ENCODE measurements at regions not wholly inside any gene's neighbourhood (a gene's known extent, or its start where the extent isn't known, plus 50 kb on each side); places are given as distances from the start of the nearest gene placed in this dataset.

- Histone ChIP-seq H3K4me2 (ENCODE audit: extremely low read depth, insufficient read depth, low read length) (no peak overlapping the region), H3K36me3 (ENCODE audit: control insufficient read depth, insufficient read depth, low read length) (no peaks in the 10 kb centered on the region), H3K9ac (ENCODE audit: insufficient read depth, low read length) (no peak overlapping the region), H3K27ac (ENCODE audit: insufficient read depth, low read length) (no peak overlapping the region), H3K4me3 (replicated peaks in 1 of 4; ENCODE audit: control extremely low read depth in 1 of 4, insufficient read depth in 1 of 4, low read depth in 3 of 4, low read length in 4 of 4) (no peak overlapping the region), H3K79me2 (ENCODE audit: control insufficient read depth, insufficient read depth, low read length) (no peaks in the 10 kb centered on the region), H4K20me1 (ENCODE audit: control insufficient read depth, extremely low read depth, insufficient read depth, low read length) (no peaks in the 10 kb centered on the region), H3K27me3 (ENCODE audit: control insufficient read depth, insufficient read depth, low read length) (no peaks in the 10 kb centered on the region), H3K4me1 (ENCODE audit: control insufficient read depth, extremely low read depth, insufficient read depth, low read length) (no peaks in the 10 kb centered on the region), H2AFZ (ENCODE audit: low read length) (no peak overlapping the region), H3K9me3 (ENCODE audit: control insufficient read depth, insufficient read depth, low read depth, low read length) (no peaks in the 10 kb centered on the region)
- DNase-seq (ENCODE audit: low read depth in 2 of 2): no peak
- no peak for TF ChIP-seq CTCF (conservative IDR thresholded peaks at IDR 0.05 in 1 of 2, IDR thresholded peaks at IDR 0.05 in 1 of 2; ENCODE audit: low read depth in 1 of 2, low read length in 2 of 2)
These were observed 1371.5 kb downstream of the EPHA7 start for GRCh38 chr6:92047860-92048259.

GRCh38 chr6:92047152-92047850 is 1372.1 kb downstream of the EPHA7 start:
- no peak for DNase-seq (ENCODE audit: low read depth in 2 of 2)
- H3K9me3 ChIP-seq (ENCODE audit: control insufficient read depth, insufficient read depth, low read depth, low read length): no peaks in the 10 kb centered on the region
- H2AFZ ChIP-seq (ENCODE audit: low read length): no peak overlapping the region
- no peaks in the 10 kb centered on the region for H3K4me1 ChIP-seq (ENCODE audit: control insufficient read depth, extremely low read depth, insufficient read depth, low read length)
- no peaks in the 10 kb centered on the region for H3K27me3 ChIP-seq (ENCODE audit: control insufficient read depth, insufficient read depth, low read length)
- H4K20me1 ChIP-seq (ENCODE audit: control insufficient read depth, extremely low read depth, insufficient read depth, low read length): no peaks in the 10 kb centered on the region
- no peak overlapping the region for H3K4me3 ChIP-seq (replicated peaks in 1 of 4; ENCODE audit: control extremely low read depth in 1 of 4, insufficient read depth in 1 of 4, low read depth in 3 of 4, low read length in 4 of 4)
- H3K79me2 ChIP-seq (ENCODE audit: control insufficient read depth, insufficient read depth, low read length): no peaks in the 10 kb centered on the region
- no peaks in the 10 kb centered on the region for H3K36me3 ChIP-seq (ENCODE audit: control insufficient read depth, insufficient read depth, low read length)
- H3K4me2 ChIP-seq (ENCODE audit: extremely low read depth, insufficient read depth, low read length): no peak overlapping the region
- no peak overlapping the region for H3K9ac ChIP-seq (ENCODE audit: insufficient read depth, low read length)
- no peak overlapping the region for H3K27ac ChIP-seq (ENCODE audit: insufficient read depth, low read length)
- TF ChIP-seq CTCF (conservative IDR thresholded peaks at IDR 0.05 in 1 of 2, IDR thresholded peaks at IDR 0.05 in 1 of 2; ENCODE audit: low read depth in 1 of 2, low read length in 2 of 2) (no peak), EZH2 (IDR thresholded peaks at IDR 0.05; ENCODE audit: low read length, missing control alignments) (no peak)

GRCh38 chr6:92044312-92044711 is 1375.0 kb downstream of the EPHA7 start:
- no peak overlapping the region for H3K4me2 ChIP-seq (ENCODE audit: extremely low read depth, insufficient read depth, low read length)
- H3K4me3 ChIP-seq (replicated peaks in 1 of 4; ENCODE audit: control extremely low read depth in 1 of 4, insufficient read depth in 1 of 4, low read depth in 3 of 4, low read length in 4 of 4): no peak overlapping the region
- DNase-seq (ENCODE audit: low read depth in 2 of 2): no peak
- H3K36me3 ChIP-seq (ENCODE audit: control insufficient read depth, insufficient read depth, low read length): no peaks in the 10 kb centered on the region
- no peaks in the 10 kb centered on the region for H3K27me3 ChIP-seq (ENCODE audit: control insufficient read depth, insufficient read depth, low read length)
- no peak for TF ChIP-seq CTCF (conservative IDR thresholded peaks at IDR 0.05 in 1 of 2, IDR thresholded peaks at IDR 0.05 in 1 of 2; ENCODE audit: low read depth in 1 of 2, low read length in 2 of 2)
- H3K79me2 ChIP-seq (ENCODE audit: control insufficient read depth, insufficient read depth, low read length): no peaks in the 10 kb centered on the region
- no peak overlapping the region for H2AFZ ChIP-seq (ENCODE audit: low read length)
- no peak overlapping the region for H3K9ac ChIP-seq (ENCODE audit: insufficient read depth, low read length)
- no peaks in the 10 kb centered on the region for H4K20me1 ChIP-seq (ENCODE audit: control insufficient read depth, extremely low read depth, insufficient read depth, low read length)
- no peak overlapping the region for H3K27ac ChIP-seq (ENCODE audit: insufficient read depth, low read length)
- no peaks in the 10 kb centered on the region for H3K9me3 ChIP-seq (ENCODE audit: control insufficient read depth, insufficient read depth, low read depth, low read length)
- no peaks in the 10 kb centered on the region for H3K4me1 ChIP-seq (ENCODE audit: control insufficient read depth, extremely low read depth, insufficient read depth, low read length)

All from fibroblast of lung (primary cell).